ENCODE measurements at regions not wholly inside any gene's neighbourhood (a gene's known extent, or its start where the extent isn't known, plus 50 kb on each side); places are given as distances from the start of the nearest gene placed in this dataset.

DNA sequence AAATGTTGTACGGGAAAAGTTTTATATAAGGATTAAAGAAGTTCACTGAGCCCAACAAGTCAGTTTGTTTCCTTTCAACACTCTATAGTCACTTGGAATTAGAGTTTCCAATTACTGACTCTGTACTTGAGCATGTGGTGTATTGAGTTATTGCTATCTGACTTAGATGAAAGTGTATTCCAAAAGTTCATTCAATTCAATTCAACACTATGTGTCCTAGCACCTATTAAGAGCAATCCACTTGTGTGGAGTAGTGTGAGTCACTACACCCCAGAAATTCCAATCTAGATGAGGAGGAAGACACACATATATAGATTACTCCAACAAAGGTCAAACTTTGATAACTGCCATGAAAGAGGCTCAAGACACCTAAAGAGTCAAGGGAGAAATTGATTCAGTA, 98.2 kb upstream of the SLCO6A1 start:
- H3K4me1 ChIP-seq = peaks cover 3% of the 10 kb centered on the region
- intact Hi-C loops (cut with micrococcal nuclease) = no loop called here
- peak overlapping the region; percentile 15 for H3K27ac ChIP-seq (replicated peaks)

DNA sequence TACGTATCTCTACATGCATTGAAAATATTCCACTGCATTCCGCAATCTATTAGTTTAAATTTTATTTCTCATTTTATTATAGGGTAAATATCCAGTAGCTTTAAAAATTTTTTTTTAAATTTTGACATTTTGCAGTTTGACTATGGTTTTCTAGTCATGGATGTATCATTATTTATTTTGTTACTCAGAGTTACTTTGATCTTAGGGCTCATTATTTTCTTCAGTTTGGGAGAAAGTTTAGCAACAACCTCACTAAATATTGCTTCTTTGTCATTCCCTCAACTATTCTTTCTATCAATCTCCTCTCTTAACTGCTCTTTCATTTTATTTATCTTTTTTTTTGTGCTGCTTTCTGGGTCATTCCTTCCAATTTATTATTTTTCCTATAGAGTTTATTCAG, 100.5 kb upstream of the SLCO6A1 start:
- no peaks in the 10 kb centered on the region for H3K27me3 ChIP-seq (ENCODE audit: low read depth)
- DNase-seq = no peak
- peaks cover 6% of the 10 kb centered on the region for H3K4me1 ChIP-seq
- no peaks in the 10 kb centered on the region for H3K9me3 ChIP-seq (replicated peaks)
- TF ChIP-seq, protein P1, sequence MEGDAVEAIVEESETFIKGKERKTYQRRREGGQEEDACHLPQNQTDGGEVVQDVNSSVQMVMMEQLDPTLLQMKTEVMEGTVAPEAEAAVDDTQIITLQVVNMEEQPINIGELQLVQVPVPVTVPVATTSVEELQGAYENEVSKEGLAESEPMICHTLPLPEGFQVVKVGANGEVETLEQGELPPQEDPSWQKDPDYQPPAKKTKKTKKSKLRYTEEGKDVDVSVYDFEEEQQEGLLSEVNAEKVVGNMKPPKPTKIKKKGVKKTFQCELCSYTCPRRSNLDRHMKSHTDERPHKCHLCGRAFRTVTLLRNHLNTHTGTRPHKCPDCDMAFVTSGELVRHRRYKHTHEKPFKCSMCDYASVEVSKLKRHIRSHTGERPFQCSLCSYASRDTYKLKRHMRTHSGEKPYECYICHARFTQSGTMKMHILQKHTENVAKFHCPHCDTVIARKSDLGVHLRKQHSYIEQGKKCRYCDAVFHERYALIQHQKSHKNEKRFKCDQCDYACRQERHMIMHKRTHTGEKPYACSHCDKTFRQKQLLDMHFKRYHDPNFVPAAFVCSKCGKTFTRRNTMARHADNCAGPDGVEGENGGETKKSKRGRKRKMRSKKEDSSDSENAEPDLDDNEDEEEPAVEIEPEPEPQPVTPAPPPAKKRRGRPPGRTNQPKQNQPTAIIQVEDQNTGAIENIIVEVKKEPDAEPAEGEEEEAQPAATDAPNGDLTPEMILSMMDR (IDR thresholded peaks at IDR 0.05; ENCODE audit: borderline replicate concordance) = no peak
- no peaks in the 10 kb centered on the region for H3K36me3 ChIP-seq
- no peak overlapping the region for H3K4me3 ChIP-seq
- no peak overlapping the region for H3K27ac ChIP-seq (replicated peaks)
- intact Hi-C loops (cut with micrococcal nuclease) = no loop called here

More for the DNA sequence above, 98.2 kb upstream of the SLCO6A1 start:
- Histone ChIP-seq H3K4me3 (no peak overlapping the region), H3K9me3 (replicated peaks) (no peaks in the 10 kb centered on the region), H3K36me3 (no peaks in the 10 kb centered on the region), H3K27me3 (ENCODE audit: low read depth) (no peaks in the 10 kb centered on the region)
- TF ChIP-seq, protein P1 (IDR thresholded peaks at IDR 0.05; ENCODE audit: borderline replicate concordance) = no peak
- no peak for DNase-seq

DNA sequence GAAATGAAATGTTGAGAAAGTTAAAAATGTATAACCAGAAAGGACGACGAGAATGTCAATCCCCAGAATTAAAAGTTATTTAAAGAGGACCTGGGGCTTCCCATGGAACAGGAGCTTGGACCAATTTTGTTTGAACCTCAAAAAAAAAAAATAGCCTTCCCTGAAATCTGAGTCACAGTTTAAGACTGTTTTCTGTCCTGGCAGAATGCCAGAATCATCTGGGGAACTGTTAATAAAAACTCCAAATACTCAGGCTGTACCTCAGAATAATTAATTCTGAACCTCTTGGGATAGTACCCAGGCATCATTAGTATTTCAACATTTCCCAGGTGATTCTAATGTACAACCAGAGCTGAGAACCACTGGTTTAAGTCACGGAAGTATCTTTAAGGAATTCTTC, 102.2 kb upstream of the SLCO6A1 start:
- H3K4me1 ChIP-seq = peaks cover 6% of the 10 kb centered on the region
- H3K9me3 ChIP-seq (replicated peaks) = no peaks in the 10 kb centered on the region
- TF ChIP-seq, protein P1 (IDR thresholded peaks at IDR 0.05; ENCODE audit: borderline replicate concordance) = no peak
- no peak for DNase-seq
- H3K36me3 ChIP-seq = no peaks in the 10 kb centered on the region
- intact Hi-C loops (cut with micrococcal nuclease) = no loop called here
- H3K27ac ChIP-seq (replicated peaks) = no peak overlapping the region
- H3K4me3 ChIP-seq = no peak overlapping the region
- H3K27me3 ChIP-seq (ENCODE audit: low read depth) = no peaks in the 10 kb centered on the region

DNA sequence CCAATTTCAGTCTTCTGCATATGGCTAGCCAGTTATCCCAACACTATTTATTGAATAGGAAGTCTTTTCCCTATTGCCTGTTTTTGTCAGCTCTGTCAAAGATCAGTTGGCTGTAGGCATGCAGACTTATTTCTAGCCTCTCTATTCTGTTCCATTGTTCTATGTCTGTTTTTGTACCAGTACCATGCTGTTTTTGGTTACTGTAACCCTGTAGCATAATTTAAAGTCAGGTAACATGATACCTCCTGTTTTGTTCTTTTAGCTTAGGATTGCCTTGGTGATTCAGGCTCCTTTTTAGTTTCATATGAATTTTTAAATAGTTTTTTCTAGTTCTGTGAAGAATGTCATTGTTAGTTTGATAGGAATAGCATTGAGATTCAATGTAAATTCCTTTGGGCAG, 104.9 kb upstream of the SLCO6A1 start:
- no peaks in the 10 kb centered on the region for H3K27me3 ChIP-seq (ENCODE audit: low read depth)
- intact Hi-C loops (cut with micrococcal nuclease) = no loop called here
- H3K9me3 ChIP-seq (replicated peaks) = no peaks in the 10 kb centered on the region
- H3K27ac ChIP-seq (replicated peaks) = no peak overlapping the region
- no peak overlapping the region for H3K4me3 ChIP-seq
- TF ChIP-seq, protein P1 (IDR thresholded peaks at IDR 0.05; ENCODE audit: borderline replicate concordance) = no peak
- no peaks in the 10 kb centered on the region for H3K36me3 ChIP-seq
- no peak for DNase-seq
- H3K4me1 ChIP-seq = peaks cover 6% of the 10 kb centered on the region

DNA sequence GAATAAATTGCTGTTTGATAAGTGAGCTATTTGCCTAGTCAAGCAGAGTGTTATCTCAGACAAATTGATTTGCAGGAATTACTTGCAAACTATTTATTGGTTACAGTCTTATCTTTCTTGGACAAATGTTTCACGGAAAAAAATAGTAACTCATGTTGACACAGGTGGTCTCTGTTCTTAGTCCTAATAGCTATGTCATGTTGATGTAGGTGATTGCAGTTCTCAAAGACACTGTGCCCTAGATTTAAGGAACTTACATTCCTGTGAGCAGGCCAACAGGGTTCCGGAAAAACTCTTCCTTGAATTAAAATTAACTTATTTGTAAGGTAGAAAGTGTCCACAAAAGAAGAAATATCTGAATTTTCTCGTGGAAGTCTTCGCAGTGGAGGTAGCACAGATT, 109.6 kb upstream of the SLCO6A1 start:
- H3K9me3 ChIP-seq (replicated peaks) = no peaks in the 10 kb centered on the region
- intact Hi-C loops (cut with micrococcal nuclease) = no loop called here
- no peaks in the 10 kb centered on the region for H3K36me3 ChIP-seq
- DNase-seq = no peak
- no peak overlapping the region for H3K4me3 ChIP-seq
- no peak overlapping the region for H3K27ac ChIP-seq (replicated peaks)
- H3K4me1 ChIP-seq = no peaks in the 10 kb centered on the region
- TF ChIP-seq, protein P1 (IDR thresholded peaks at IDR 0.05; ENCODE audit: borderline replicate concordance) = no peak
- no peaks in the 10 kb centered on the region for H3K27me3 ChIP-seq (ENCODE audit: low read depth)

DNA sequence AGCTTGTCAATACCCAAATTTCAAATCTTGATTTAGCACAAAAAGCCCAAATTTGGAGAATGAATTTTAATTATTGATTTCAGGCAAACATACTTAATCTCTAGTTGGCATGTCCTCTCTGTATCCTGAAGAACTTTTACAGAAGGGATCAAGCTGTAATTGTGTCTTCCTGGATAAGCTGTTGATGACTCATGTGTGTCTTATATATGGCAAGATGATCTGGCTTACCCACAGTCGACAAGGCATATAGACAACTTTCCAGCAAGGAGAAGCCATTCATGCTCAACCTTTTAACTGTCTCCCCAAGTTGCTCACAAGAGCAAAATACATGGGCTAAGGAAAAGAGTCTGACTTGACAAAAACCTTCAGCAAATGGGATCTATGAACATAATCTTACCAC, 112.5 kb upstream of the SLCO6A1 start:
- DNase-seq = no peak
- H3K4me1 ChIP-seq = no peaks in the 10 kb centered on the region

More for the DNA sequence above, 112.5 kb upstream of the SLCO6A1 start:
- Histone ChIP-seq H3K27me3 (ENCODE audit: low read depth) (no peaks in the 10 kb centered on the region), H3K4me3 (no peak overlapping the region), H3K9me3 (replicated peaks) (no peaks in the 10 kb centered on the region), H3K36me3 (no peaks in the 10 kb centered on the region), H3K27ac (replicated peaks) (no peak overlapping the region)
- TF ChIP-seq, protein P1 (IDR thresholded peaks at IDR 0.05; ENCODE audit: borderline replicate concordance) = no peak
- intact Hi-C loops (cut with micrococcal nuclease) = no loop called here
